T-helper 22 cell (primary cell): ENCODE measurements at regions not wholly inside any gene's neighbourhood (a gene's known extent, or its start where the extent isn't known, plus 50 kb on each side); places are given as distances from the start of the nearest gene placed in this dataset.

Experiments used
- DNase-seq: peaks from one replicate; pipeline ENCODE4 v3.0.0-alpha.2; 2020; ENCODE audit warnings: low read depth

- no peak for DNase-seq
Observed at GRCh38 chr19:28288572-28289264, 924.2 kb downstream of the UQCRFS1 start.

- DNase-seq: no peak
Observed at GRCh38 chr19:28285917-28286316, 927.0 kb downstream of the UQCRFS1 start.

- no peak for DNase-seq
Observed at GRCh38 chr19:28285078-28285477, 927.9 kb downstream of the UQCRFS1 start.

GRCh38 chr19:28284389-28284788, 928.6 kb downstream of the UQCRFS1 start:
- DNase-seq: no peak

- DNase-seq: no peak
Observed at GRCh38 chr19:28283592-28283991, 929.4 kb downstream of the UQCRFS1 start.

GRCh38 chr19:28281676-28282075, 931.3 kb downstream of the UQCRFS1 start:
- no peak for DNase-seq

- no peak for DNase-seq
Observed at GRCh38 chr19:28264556-28264955, 948.4 kb downstream of the UQCRFS1 start.

- no peak for DNase-seq
Observed at GRCh38 chr19:28258829-28259228, 954.1 kb downstream of the UQCRFS1 start.

- no peak for DNase-seq
Observed at GRCh38 chr19:28257396-28257795, 955.6 kb downstream of the UQCRFS1 start.

- no peak for DNase-seq
Observed at GRCh38 chr19:28247243-28247642, 965.7 kb downstream of the UQCRFS1 start.

GRCh38 chr19:28245937-28246336, 967.0 kb downstream of the UQCRFS1 start:
- no peak for DNase-seq

GRCh38 chr19:28244966-28245365, 968.0 kb downstream of the UQCRFS1 start:
- no peak for DNase-seq

- no peak for DNase-seq
Observed at GRCh38 chr19:28242317-28242927, 970.5 kb downstream of the UQCRFS1 start.

- DNase-seq: no peak
Observed at GRCh38 chr19:28239270-28239669, 973.7 kb downstream of the UQCRFS1 start.

GRCh38 chr19:28238270-28238820, 974.6 kb downstream of the UQCRFS1 start:
- no peak for DNase-seq

- DNase-seq: no peak
Observed at GRCh38 chr19:28235606-28236125, 977.3 kb downstream of the UQCRFS1 start.

GRCh38 chr19:28234637-28235036, 978.3 kb downstream of the UQCRFS1 start:
- DNase-seq: no peak

- no peak for DNase-seq
Observed at GRCh38 chr19:28228854-28229253, 984.1 kb downstream of the UQCRFS1 start.

GRCh38 chr19:28224441-28224840, 988.5 kb downstream of the UQCRFS1 start:
- no peak for DNase-seq

- no peak for DNase-seq
Observed at GRCh38 chr19:28221736-28222135, 991.2 kb downstream of the UQCRFS1 start.

- DNase-seq: no peak
Observed at GRCh38 chr19:28218728-28219127, 994.2 kb downstream of the UQCRFS1 start.

GRCh38 chr19:28217022-28217421, 995.9 kb downstream of the UQCRFS1 start:
- DNase-seq: no peak

GRCh38 chr19:28213470-28214082, 999.4 kb downstream of the UQCRFS1 start:
- no peak for DNase-seq
